ENCODE measurements at regions not wholly inside any gene's neighbourhood (a gene's known extent, or its start where the extent isn't known, plus 50 kb on each side); places are given as distances from the start of the nearest gene placed in this dataset.

DNA sequence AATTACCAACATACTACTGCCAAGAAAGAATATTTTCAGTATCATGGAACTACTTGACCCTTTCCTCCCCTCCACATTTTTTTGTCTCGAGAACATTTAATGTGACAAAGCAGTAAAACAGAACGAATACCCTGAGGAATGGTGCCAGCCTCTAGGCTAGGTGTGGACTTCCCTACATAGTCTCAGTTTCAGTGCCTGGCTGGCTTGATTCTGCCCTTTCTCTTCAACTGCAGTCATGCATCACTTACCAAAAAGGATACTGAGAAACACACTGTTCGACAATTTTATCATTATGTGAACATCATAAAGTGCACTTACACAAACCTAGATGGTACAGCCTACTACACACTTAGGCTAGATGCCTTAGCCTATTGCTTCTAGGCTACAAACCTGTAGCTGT, 305.3 kb upstream of the HNRNPA3 start:
- TF ChIP-seq CREB1 (IDR thresholded peaks at IDR 0.05; ENCODE audit: low read depth), result no peak
- no peak for TF ChIP-seq REST (IDR thresholded peaks at IDR 0.05; ENCODE audit: low read depth)
- TF ChIP-seq, protein P1, sequence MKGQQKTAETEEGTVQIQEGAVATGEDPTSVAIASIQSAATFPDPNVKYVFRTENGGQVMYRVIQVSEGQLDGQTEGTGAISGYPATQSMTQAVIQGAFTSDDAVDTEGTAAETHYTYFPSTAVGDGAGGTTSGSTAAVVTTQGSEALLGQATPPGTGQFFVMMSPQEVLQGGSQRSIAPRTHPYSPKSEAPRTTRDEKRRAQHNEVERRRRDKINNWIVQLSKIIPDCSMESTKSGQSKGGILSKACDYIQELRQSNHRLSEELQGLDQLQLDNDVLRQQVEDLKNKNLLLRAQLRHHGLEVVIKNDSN (IDR thresholded peaks at IDR 0.05), result no peak
- TF ChIP-seq TAF1 (IDR thresholded peaks at IDR 0.05; ENCODE audit: low read depth), result no peak
- TF ChIP-seq TEAD4 (IDR thresholded peaks at IDR 0.05), result no peak
- no peak for TF ChIP-seq RAD21 (IDR thresholded peaks at IDR 0.05; ENCODE audit: low read depth)
- no peak for TF ChIP-seq EP300 (IDR thresholded peaks at IDR 0.05; ENCODE audit: borderline replicate concordance)
- no peak for TF ChIP-seq ZBTB7A (IDR thresholded peaks at IDR 0.05; ENCODE audit: low read depth)
- TF ChIP-seq, protein P2, sequence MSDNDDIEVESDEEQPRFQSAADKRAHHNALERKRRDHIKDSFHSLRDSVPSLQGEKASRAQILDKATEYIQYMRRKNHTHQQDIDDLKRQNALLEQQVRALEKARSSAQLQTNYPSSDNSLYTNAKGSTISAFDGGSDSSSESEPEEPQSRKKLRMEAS (IDR thresholded peaks at IDR 0.05), result no peak
- TF ChIP-seq CEBPB (IDR thresholded peaks at IDR 0.05), result no peak

GRCh38 chr2:176910828-176911227, 301.8 kb upstream of the HNRNPA3 start:
- no peak for TF ChIP-seq YY1 (IDR thresholded peaks at IDR 0.05; ENCODE audit: low read depth)
- TF ChIP-seq FOXM1 (IDR thresholded peaks at IDR 0.05; ENCODE audit: borderline replicate concordance, low read depth), result no peak
- no peak for TF ChIP-seq CEBPB (IDR thresholded peaks at IDR 0.05)

GRCh38 chr2:176913955-176914354, 298.6 kb upstream of the HNRNPA3 start:
- no peak for TF ChIP-seq TEAD4 (IDR thresholded peaks at IDR 0.05)
- TF ChIP-seq EGR1 (IDR thresholded peaks at IDR 0.05), result no peak
- no peak for TF ChIP-seq REST (IDR thresholded peaks at IDR 0.05; ENCODE audit: low read depth)
- TF ChIP-seq TAF1 (IDR thresholded peaks at IDR 0.05; ENCODE audit: low read depth), result no peak
- TF ChIP-seq CEBPB (IDR thresholded peaks at IDR 0.05), result no peak
- no peak for TF ChIP-seq TCF12 (IDR thresholded peaks at IDR 0.05; ENCODE audit: low read depth)
- no peak for TF ChIP-seq FOXM1 (IDR thresholded peaks at IDR 0.05; ENCODE audit: borderline replicate concordance, low read depth)
- TF ChIP-seq EP300 (IDR thresholded peaks at IDR 0.05; ENCODE audit: borderline replicate concordance), result no peak
- TF ChIP-seq, protein P1 (IDR thresholded peaks at IDR 0.05), result no peak
- TF ChIP-seq CREB1 (IDR thresholded peaks at IDR 0.05; ENCODE audit: low read depth), result no peak
- TF ChIP-seq, protein P2 (IDR thresholded peaks at IDR 0.05), result no peak
- no peak for TF ChIP-seq ZBTB7A (IDR thresholded peaks at IDR 0.05; ENCODE audit: low read depth)
- TF ChIP-seq YY1 (IDR thresholded peaks at IDR 0.05; ENCODE audit: low read depth), result no peak
- TF ChIP-seq NFIC (IDR thresholded peaks at IDR 0.05), result no peak
- TF ChIP-seq RAD21 (IDR thresholded peaks at IDR 0.05; ENCODE audit: low read depth), result no peak

- TF ChIP-seq FOXM1 (IDR thresholded peaks at IDR 0.05; ENCODE audit: borderline replicate concordance, low read depth), result no peak
- TF ChIP-seq RAD21 (IDR thresholded peaks at IDR 0.05; ENCODE audit: low read depth), result no peak
- TF ChIP-seq, protein P2 (IDR thresholded peaks at IDR 0.05), result no peak
- TF ChIP-seq CREB1 (IDR thresholded peaks at IDR 0.05; ENCODE audit: low read depth), result no peak
- TF ChIP-seq, protein P1 (IDR thresholded peaks at IDR 0.05), result no peak
- TF ChIP-seq YY1 (IDR thresholded peaks at IDR 0.05; ENCODE audit: low read depth), result no peak
- TF ChIP-seq EGR1 (IDR thresholded peaks at IDR 0.05), result no peak
- TF ChIP-seq CEBPB (IDR thresholded peaks at IDR 0.05), result no peak
- no peak for TF ChIP-seq TEAD4 (IDR thresholded peaks at IDR 0.05)
- no peak for TF ChIP-seq NFIC (IDR thresholded peaks at IDR 0.05)
- TF ChIP-seq TAF1 (IDR thresholded peaks at IDR 0.05; ENCODE audit: low read depth), result no peak
- no peak for TF ChIP-seq EP300 (IDR thresholded peaks at IDR 0.05; ENCODE audit: borderline replicate concordance)
- TF ChIP-seq ZBTB7A (IDR thresholded peaks at IDR 0.05; ENCODE audit: low read depth), result no peak
- TF ChIP-seq TCF12 (IDR thresholded peaks at IDR 0.05; ENCODE audit: low read depth), result no peak
- no peak for TF ChIP-seq REST (IDR thresholded peaks at IDR 0.05; ENCODE audit: low read depth)
These were observed 298.2 kb upstream of the HNRNPA3 start for GRCh38 chr2:176914371-176914770.
